ENCODE measurements at regions not wholly inside any gene's neighbourhood (a gene's known extent, or its start where the extent isn't known, plus 50 kb on each side); places are given as distances from the start of the nearest gene placed in this dataset.

DNA sequence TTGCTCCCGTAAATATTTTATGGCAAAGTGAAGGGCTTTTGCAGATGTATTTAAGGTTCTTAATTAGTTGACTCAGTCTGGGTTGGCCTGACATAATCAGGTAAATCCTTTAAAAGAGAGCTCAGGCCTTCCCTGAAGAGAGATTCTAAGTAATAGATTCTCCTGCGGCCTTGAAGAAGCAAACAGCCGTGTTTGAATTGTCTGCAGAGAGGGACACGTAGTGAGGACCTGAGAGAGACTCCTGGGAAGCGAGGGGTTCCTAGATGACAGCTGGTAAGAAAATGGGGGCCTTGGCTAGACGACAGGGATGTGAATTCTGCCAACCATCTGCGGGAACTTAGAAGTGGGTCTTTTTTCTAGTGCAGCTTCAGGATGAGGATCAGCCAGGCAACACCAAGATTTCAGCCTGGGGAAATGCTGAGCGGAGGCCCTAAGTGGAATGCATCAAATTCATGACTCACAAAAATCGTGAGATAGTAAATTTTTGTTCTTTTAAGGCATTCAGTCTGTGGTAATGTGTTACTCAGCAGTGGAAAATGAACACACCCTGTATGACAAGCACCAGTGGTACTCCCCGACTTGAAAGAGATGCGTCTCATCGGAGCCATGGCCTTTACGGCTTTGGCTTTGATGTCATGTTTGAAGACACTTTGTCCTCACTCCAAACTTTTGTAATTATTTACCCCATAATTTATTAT is 62.1 kb upstream of the SMIM21 start:
- Mint-ChIP-seq H3K27ac (no peak overlapping the region), H3K27me3 (peaks cover 12% of the 10 kb centered on the region), H3K4me1 (no peaks in the 10 kb centered on the region), H3K36me3 (ENCODE audit: low read depth) (no peaks in the 10 kb centered on the region), H3K4me3 (no peak overlapping the region), H3K9me3 (no peaks in the 10 kb centered on the region)
- POLR2A ChIA-PET, result no interaction called here
- CTCF ChIA-PET, result interaction anchor here (0.6 kb wide), 1 partner anchor 1031 kb away, joined by 4 read pairs; no protein-coding TSS in a partner anchor
- DNase-seq, result no peak

DNA sequence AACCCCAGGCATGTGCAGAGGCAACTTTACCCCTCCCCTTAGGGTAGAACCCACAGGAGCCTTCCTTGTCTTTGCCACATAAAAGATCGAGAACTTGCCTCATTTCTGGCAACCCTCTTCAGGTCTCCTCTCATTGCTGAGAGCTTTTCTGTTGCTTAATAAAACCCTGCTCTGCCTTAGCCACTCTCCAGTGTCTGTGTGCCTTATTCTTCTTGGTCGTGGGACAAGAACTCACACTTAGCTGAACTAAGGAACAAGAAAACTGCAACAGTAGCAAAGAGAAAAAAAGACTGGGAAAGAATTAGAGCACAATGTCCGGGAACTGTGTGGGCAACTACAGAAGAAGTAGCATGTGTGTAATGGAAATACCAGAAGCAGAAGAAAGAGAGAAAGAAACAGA is 56.2 kb upstream of the SMIM21 start:
- Mint-ChIP-seq H3K4me1 (no peaks in the 10 kb centered on the region), H3K4me3 (no peak overlapping the region), H3K27me3 (peaks cover 31% of the 10 kb centered on the region), H3K9me3 (peaks cover 6% of the 10 kb centered on the region), H3K27ac (no peak overlapping the region), H3K36me3 (ENCODE audit: low read depth) (no peaks in the 10 kb centered on the region)
- no peak for DNase-seq
- CTCF ChIA-PET, result no interaction called here
- POLR2A ChIA-PET, result no interaction called here

DNA sequence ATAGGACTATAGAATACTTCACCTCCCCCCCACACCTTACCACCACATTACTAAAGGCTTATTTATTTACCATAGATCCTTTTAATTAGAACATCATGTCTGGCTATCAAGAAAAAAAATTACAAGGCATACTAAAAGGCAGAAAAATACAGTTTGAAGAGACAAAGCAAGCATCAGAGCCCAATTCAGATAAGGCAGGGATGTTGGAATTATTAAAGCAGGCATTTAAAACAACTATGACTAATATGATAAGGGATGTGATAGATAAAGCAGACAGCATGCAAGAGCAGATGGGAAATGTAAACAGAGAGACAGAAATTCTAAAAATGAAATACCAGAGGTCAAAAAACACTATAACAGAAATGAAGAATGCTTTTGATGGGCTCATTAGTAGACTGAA is 55.4 kb upstream of the SMIM21 start:
- CTCF ChIA-PET, result interaction anchor here (0.6 kb wide), 1 partner anchor 37 kb away, joined by 3 read pairs; no protein-coding TSS in a partner anchor
- Mint-ChIP-seq H3K4me1 (no peaks in the 10 kb centered on the region), H3K27ac (no peak overlapping the region), H3K36me3 (ENCODE audit: low read depth) (no peaks in the 10 kb centered on the region), H3K9me3 (peaks cover 6% of the 10 kb centered on the region), H3K4me3 (no peak overlapping the region), H3K27me3 (peaks cover 31% of the 10 kb centered on the region)
- POLR2A ChIA-PET, result no interaction called here
- no peak for DNase-seq

DNA sequence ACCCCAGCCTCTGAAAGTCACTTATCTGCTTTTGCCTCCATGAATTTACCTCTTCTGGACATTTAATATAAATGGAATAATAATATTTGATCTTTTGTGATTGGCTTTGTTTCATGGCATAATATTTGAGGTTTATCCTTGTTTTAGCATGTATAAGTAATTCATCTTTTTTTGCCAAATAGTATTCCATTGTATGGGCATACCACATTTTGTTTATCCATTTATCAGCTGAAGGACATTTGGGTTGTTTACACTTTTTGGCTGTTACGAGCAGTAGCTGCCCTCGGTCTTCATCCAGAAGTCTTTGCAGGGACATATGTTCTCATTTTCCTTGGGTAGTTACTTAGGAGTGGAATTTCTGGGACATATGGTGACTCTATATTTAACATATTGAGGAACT is 53.0 kb upstream of the SMIM21 start:
- ChIA-PET POLR2A (no interaction called here), CTCF (no interaction called here)
- H3K27me3 Mint-ChIP-seq, result peaks cover 27% of the 10 kb centered on the region
- DNase-seq, result no peak
- H3K27ac Mint-ChIP-seq, result no peak overlapping the region
- H3K4me1 Mint-ChIP-seq, result no peaks in the 10 kb centered on the region
- H3K4me3 Mint-ChIP-seq, result no peak overlapping the region
- peaks cover 6% of the 10 kb centered on the region for H3K9me3 Mint-ChIP-seq
- no peaks in the 10 kb centered on the region for H3K36me3 Mint-ChIP-seq (ENCODE audit: low read depth)

DNA sequence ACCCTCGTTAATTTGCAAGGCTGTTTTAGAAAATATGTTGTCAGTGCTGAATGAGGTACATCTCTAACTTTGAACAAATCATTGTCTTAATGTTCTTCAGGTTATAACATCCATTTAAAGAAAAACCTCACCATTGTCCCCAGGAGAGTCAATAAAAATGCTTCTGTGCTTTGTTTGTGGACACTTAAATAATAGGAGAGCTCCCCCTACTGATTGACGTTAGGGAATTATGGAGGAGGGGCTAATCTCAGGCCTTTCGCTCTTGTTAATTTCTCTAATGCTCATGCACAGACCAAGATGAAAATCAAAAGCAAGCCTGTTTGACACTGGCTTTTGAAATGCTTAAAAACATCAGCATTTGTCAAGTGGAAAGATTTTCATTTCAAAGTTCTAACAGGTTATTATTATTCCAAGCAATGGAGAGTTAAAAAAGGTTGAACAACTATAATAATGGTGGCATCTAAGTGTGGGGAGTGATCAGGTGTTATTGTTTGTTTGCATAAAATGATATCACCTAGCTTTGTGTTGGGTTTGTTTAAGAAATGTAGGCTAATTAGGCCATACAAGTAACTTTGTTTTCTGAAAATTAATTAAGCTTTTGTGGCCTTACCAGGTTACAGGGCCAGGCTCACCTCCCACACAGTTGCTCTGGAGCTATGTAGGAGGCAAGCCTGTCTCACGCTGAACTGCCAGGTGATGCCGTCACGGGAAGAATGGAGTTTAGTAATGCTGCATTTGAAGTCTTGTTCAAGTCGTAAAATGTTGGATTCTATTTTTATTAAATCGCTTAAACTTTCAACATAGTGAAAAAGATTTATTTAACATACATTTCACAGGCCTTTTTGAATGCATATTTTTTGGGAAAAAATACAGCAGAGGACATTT is 51.7 kb upstream of the SMIM21 start:
- Mint-ChIP-seq H3K4me1 (no peaks in the 10 kb centered on the region), H3K36me3 (ENCODE audit: low read depth) (no peaks in the 10 kb centered on the region), H3K27me3 (peaks cover 21% of the 10 kb centered on the region), H3K4me3 (no peak overlapping the region), H3K9me3 (peaks cover 6% of the 10 kb centered on the region), H3K27ac (no peak overlapping the region)
- DNase-seq, result peak; percentile 34
- ChIA-PET CTCF (no interaction called here), POLR2A (no interaction called here)

DNA sequence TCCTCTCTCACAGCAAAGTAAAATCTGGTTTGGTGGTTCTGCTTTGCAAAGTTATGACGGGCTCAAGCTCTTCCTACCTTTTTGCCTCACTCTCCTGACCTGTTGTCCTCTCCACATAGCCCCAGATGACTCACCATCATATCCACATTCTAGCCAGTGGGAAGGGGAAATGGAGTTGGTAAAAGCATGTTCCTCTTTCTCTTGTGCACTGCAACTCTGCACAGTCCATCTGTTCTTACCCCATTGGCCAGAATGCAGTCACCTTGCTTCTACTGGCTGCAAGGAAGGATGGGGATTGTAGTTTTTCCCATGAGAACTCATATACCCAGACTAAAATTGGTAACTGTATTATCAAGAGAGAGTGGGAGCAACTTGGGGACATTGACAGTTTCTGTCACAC is 50.4 kb upstream of the SMIM21 start:
- ChIA-PET POLR2A (no interaction called here), CTCF (no interaction called here)
- DNase-seq, result no peak
- H3K36me3 Mint-ChIP-seq (ENCODE audit: low read depth), result no peaks in the 10 kb centered on the region
- H3K27ac Mint-ChIP-seq, result no peak overlapping the region
- H3K4me1 Mint-ChIP-seq, result no peaks in the 10 kb centered on the region
- H3K27me3 Mint-ChIP-seq, result peaks cover 10% of the 10 kb centered on the region
- H3K9me3 Mint-ChIP-seq, result peaks cover 3% of the 10 kb centered on the region
- no peak overlapping the region for H3K4me3 Mint-ChIP-seq
